Small intestine (tissue), 7 donors: ENCODE measurements at regions not wholly inside any gene's neighbourhood (a gene's known extent, or its start where the extent isn't known, plus 50 kb on each side); places are given as distances from the start of the nearest gene placed in this dataset.
"Not testable (repeated sequence)": the region's sequence is repeated elsewhere in the genome, so short reads cannot be mapped to it uniquely, and the experiment has no call there.

ENCODE experiments used
- DNase-seq, 2 donors: peaks; one replicate each; pipeline versions ENCODE4 v3.0.0 to v3.0.0-alpha.2; 2013
- FAIRE-seq: peaks from 2 replicates; lab custom pipeline; 2012; peaks lifted over from hg19 to GRCh38; lab: Jason Lieb, UNC
- H3K27ac ChIP-seq, 3 donors: one replicate each; pipeline ENCODE4 v1.5.1; 2013; ENCODE audit warnings: low read length in 2 of 3, mild to moderate bottlenecking in 2 of 3, control low read depth in 1 of 3, inconsistent platforms in 1 of 3, low read depth in 1 of 3, moderate library complexity in 1 of 3
- H3K27me3 ChIP-seq, 3 donors: one replicate each; pipeline ENCODE4 v1.6.1; 2013; ENCODE audit warnings: low read length in 3 of 3, inconsistent platforms in 1 of 3; ENCODE audit not compliant: control insufficient read depth in 3 of 3, insufficient read depth in 3 of 3
- H3K36me3 ChIP-seq, 3 donors: one replicate each; pipeline ENCODE4 v1.6.1; 2013; ENCODE audit warnings: low read length in 3 of 3, inconsistent platforms in 1 of 3, low read depth in 1 of 3, mild to moderate bottlenecking in 1 of 3, moderate library complexity in 1 of 3; ENCODE audit not compliant: control insufficient read depth in 3 of 3, insufficient read depth in 2 of 3
- H3K4me1 ChIP-seq, 3 donors: one replicate each; pipeline ENCODE4 v1.6.1; 2013; ENCODE audit warnings: low read length in 2 of 3, inconsistent platforms in 1 of 3, low read depth in 1 of 3, mild to moderate bottlenecking in 1 of 3, moderate library complexity in 1 of 3; ENCODE audit not compliant: control insufficient read depth in 3 of 3, insufficient read depth in 2 of 3
- H3K4me3 ChIP-seq, 3 donors: one replicate each; pipeline ENCODE4 v1.5.1; 2013; ENCODE audit warnings: low read length in 3 of 3, control low read depth in 1 of 3, inconsistent platforms in 1 of 3, low read depth in 1 of 3, mild to moderate bottlenecking in 1 of 3, moderate library complexity in 1 of 3
- H3K9me3 ChIP-seq, 2 donors: one replicate each; pipeline ENCODE4 v1.6.1; 2013; ENCODE audit warnings: low read depth in 1 of 2, low read length in 1 of 2; ENCODE audit not compliant: control insufficient read depth in 2 of 2, insufficient read depth in 1 of 2
- WGBS, 3 donors: extraction: QIAGEN DNeasy Blood & Tissue Kit; methylation state at CpG; one replicate each; pipeline ENCODE4 v1.1.7; 2013; 5-methylcytosine and 5-hydroxymethylcytosine counted together
- donor health status: healthy with polysubstance abuse.
- donor health status: control.
- donor health status: control.
- donor health status: Bipolar disorder and iron deficiency.
- donor health status: healthy.

DNA sequence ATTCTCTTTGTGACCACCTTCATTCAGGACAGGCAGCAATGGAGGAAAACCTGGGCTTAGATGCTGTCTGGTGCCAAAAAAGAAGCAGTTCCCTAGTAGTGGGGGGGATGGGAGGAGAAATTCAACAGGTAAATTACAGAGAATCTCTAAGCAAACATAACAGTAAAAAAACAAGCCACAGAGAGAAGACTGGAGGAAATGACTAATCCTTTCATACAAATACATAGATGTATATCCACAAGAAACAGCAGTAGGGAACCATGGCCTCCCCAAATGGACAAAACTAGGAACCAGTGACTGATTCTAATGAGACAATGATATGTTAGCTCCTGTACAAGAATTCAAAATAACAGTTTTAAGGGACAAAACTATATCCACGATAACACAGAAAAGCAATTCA, 513.0 kb downstream of the NAV3 start:
- DNase-seq (no peak), FAIRE-seq (no peak)
- Histone ChIP-seq H3K27me3 (no peaks in the 10 kb centered on the region), H3K9me3 (no peaks in the 10 kb centered on the region), H3K36me3 (no peaks in the 10 kb centered on the region), H3K4me3 (no peak overlapping the region), H3K27ac (no peak overlapping the region), H3K4me1 (no peaks in the 10 kb centered on the region)
- 78 to 90% (median 83%) methylated on average over 1 of the region's 1 CpG for WGBS, 3 donors

DNA sequence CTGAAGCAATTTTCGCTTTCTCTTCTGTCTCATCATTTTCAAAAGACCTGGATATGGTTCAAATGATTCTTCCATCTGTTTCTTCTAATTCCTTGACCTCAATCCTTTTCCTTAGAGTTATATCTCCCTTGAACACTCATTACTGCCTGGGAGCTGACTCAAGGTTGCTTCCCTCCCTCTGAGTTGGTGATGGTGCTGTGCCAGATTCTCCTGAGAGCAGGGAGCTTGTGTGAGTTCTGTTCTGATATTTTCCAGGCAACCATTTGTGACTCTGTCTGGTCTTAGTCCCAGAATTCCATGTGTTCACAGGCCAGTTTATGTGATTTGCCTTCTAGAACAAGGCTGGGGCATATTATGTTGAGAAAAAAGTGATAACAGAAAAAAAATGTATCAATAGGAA, 505.1 kb upstream of the SYT1 start:
- WGBS, 3 donors: 46 to 65% (median 56%) methylated on average over 1 of the region's 1 CpG
- DNase-seq (no peak), FAIRE-seq (no peak)

DNA sequence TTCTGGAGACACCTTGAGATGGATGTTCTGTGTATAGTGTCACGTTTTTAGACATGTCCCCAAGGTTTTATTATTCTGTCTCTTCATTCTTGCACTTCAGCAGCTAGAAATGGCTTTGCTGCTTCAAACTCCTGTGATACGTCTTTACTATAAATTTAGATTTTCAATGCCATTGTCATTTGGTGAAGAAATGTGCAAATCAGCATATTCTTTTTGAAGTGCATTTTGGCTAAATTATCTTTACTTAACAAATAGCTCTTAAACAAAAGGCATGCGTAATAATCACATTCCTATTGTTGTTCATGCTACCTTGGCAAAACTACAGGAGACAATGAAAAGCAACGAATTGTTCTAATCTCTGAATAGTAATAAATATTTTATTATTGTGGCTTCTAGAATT, 502.9 kb upstream of the SYT1 start:
- no peaks in the 10 kb centered on the region for H3K4me1 ChIP-seq
- H3K36me3 ChIP-seq: no peaks in the 10 kb centered on the region
- no peaks in the 10 kb centered on the region for H3K27me3 ChIP-seq
- no peak overlapping the region for H3K4me3 ChIP-seq
- no peaks in the 10 kb centered on the region for H3K9me3 ChIP-seq
- DNase-seq: no peak
- H3K27ac ChIP-seq: no peak overlapping the region
- 39 to 68% (median 64%) methylated on average over 4 of the region's 4 CpGs for WGBS, 3 donors
- no peak for FAIRE-seq

More for the DNA sequence above, 505.1 kb upstream of the SYT1 start:
- H3K36me3 ChIP-seq: no peaks in the 10 kb centered on the region
- no peak overlapping the region for H3K27ac ChIP-seq
- H3K9me3 ChIP-seq: no peaks in the 10 kb centered on the region
- H3K4me1 ChIP-seq: no peaks in the 10 kb centered on the region
- no peak overlapping the region for H3K4me3 ChIP-seq
- no peaks in the 10 kb centered on the region for H3K27me3 ChIP-seq

DNA sequence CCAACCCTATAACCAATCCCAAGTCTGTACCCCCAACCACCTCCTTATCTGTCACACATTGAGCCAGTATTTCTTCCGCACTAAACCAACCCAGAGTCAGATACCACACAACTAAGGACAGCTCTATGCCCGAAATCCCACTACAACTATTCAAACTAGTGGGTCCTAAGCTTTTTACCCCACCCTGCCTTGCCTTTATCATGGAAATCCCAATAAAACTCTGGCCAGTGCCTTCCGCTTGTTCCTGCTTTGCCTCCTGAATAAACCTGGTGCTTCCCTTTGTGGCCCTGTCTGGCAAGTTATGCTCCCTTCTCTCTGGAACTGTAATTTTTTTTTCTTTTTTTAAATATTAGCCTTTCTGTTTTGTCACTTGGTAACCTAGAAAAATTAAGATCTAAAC, 493.3 kb upstream of the SYT1 start:
- DNase-seq: no peak
- Histone ChIP-seq H3K9me3 (no peaks in the 10 kb centered on the region), H3K27me3 (no peaks in the 10 kb centered on the region), H3K27ac (no peak overlapping the region), H3K36me3 (no peaks in the 10 kb centered on the region), H3K4me3 (no peak overlapping the region), H3K4me1 (no peaks in the 10 kb centered on the region)
- FAIRE-seq: no peak
- 86 to 89% (median 89%) methylated on average over 3 of the region's 3 CpGs for WGBS, 3 donors

DNA sequence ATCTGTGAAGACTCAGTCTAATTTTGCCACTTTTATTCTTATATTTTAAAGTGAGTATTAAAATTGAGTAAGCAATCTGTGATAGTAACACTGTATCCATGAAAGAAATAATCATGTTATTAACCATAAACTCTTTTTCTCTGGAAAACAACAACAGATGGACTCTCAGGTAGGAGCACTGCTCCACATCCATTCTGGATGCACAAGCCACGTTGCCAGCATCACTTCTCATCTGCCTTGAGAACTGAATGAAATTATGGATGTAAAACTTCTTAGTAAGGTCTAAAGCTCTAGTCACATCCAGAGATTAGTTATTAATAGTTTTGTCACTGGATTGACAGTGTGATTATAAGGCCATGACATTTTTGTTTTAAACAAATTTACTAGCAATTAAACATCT, 489.1 kb upstream of the SYT1 start:
- peaks cover 0 to 14% of the 10 kb centered on the region in 2 donors for H3K9me3 ChIP-seq
- FAIRE-seq (no peak), DNase-seq (no peak)
- no peaks in the 10 kb centered on the region for H3K36me3 ChIP-seq
- H3K4me1 ChIP-seq: no peaks in the 10 kb centered on the region
- 38 to 52% (median 42%) methylated on average over 1 of the region's 1 CpG for WGBS, 3 donors
- no peak overlapping the region for H3K4me3 ChIP-seq
- H3K27ac ChIP-seq: no peak overlapping the region
- no peaks in the 10 kb centered on the region for H3K27me3 ChIP-seq

DNA sequence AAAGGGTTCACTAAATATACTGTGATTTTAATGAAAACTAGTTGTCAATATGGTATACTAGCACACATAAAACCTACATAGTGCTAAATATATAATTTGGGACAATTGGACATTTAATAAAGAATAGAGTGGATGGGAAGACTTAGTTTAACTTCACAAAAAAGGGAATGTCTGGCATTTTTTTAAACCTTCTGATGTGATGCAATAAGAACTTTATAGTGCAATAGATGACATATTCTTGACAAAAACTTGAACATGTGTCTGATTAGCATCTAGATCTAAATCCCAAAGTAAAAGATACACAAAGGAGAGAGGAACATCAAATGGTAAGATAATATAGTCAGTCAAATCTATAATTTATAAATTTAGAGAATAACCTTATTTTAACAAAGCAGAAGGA, 488.3 kb upstream of the SYT1 start:
- no peak overlapping the region for H3K27ac ChIP-seq
- DNase-seq (no peak), FAIRE-seq (no peak)
- no peak overlapping the region for H3K4me3 ChIP-seq
- peaks cover 0 to 14% of the 10 kb centered on the region in 2 donors for H3K9me3 ChIP-seq
- no peaks in the 10 kb centered on the region for H3K36me3 ChIP-seq
- H3K4me1 ChIP-seq: no peaks in the 10 kb centered on the region
- H3K27me3 ChIP-seq: no peaks in the 10 kb centered on the region

DNA sequence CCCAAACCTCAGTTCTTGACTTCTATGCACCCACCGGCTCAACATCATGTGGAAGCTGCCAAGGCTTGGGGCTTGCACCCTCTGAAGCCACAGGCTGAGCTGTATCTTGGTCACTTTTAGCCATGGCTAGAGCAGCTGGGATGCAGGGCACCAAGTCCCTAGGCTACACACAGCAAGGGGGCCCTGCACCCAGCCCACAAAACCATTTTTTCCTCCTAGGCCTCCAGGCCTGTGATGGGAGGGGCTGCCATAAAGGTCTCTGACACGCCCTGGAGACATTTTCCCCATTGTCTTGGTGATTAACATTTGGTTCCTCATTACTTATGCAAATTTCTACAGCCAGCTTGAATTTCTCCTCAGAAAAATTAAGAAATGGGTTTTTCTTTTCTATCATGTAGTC, 485.5 kb upstream of the SYT1 start:
- not testable (repeated sequence) for H3K36me3 ChIP-seq, H3K4me1 ChIP-seq, DNase-seq, FAIRE-seq, H3K4me3 ChIP-seq, H3K27ac ChIP-seq, H3K27me3 ChIP-seq
- WGBS, 3 donors: 49 to 62% (median 56%) methylated on average over 2 of the region's 2 CpGs
- peaks cover 0 to 14% of the 10 kb centered on the region in 2 donors for H3K9me3 ChIP-seq

DNA sequence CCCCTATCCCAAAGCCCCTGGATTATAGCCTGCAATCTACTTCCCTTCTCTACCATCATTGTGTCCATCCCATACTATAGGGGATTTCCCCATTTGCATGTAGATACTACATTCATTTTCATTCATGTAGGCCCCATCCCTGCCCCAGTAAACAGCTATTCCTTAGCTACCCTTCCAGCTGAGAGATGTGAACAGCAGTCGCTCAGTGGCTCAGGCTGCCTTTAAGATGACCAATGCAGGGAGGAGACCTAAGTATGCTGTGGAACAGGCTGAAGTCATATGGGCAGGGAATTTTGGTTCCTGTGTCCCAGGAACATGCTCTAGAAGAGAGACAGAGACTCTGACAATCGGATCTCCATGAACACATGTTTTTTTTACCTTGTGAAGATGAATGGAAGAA, 481.2 kb upstream of the SYT1 start:
- H3K27me3 ChIP-seq: no peaks in the 10 kb centered on the region
- peaks cover 0 to 8% of the 10 kb centered on the region in 2 donors for H3K9me3 ChIP-seq
- DNase-seq (no peak), FAIRE-seq (no peak)
- H3K36me3 ChIP-seq: no peaks in the 10 kb centered on the region
- H3K4me3 ChIP-seq: no peak overlapping the region
- H3K27ac ChIP-seq: no peak overlapping the region
- no peaks in the 10 kb centered on the region for H3K4me1 ChIP-seq
- 61 to 79% (median 67%) methylated on average over 2 of the region's 2 CpGs for WGBS, 3 donors

DNA sequence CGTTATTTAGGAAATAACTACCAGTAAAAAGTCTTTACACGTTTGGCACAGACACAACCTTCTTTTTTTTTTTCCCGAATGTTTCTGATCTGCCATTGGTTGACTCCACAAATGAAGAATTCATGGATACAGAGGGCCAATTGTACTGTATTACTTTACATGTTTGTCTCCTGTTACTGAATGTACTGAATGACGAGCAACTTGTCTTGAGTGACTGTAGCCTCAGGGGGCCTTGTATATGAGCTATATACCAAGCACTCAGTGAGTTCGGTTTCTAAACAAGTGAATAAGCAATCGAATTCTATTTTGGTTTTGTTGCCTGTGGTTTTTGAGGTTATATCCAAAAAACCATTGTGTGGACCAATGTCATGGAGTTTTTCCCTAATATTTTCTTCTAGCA, 480.0 kb upstream of the SYT1 start:
- Histone ChIP-seq H3K4me1 (no peaks in the 10 kb centered on the region), H3K9me3 (no peaks in the 10 kb centered on the region), H3K27ac (no peak overlapping the region), H3K4me3 (no peak overlapping the region), H3K27me3 (no peaks in the 10 kb centered on the region), H3K36me3 (no peaks in the 10 kb centered on the region)
- no peak for DNase-seq
- FAIRE-seq: no peak
- 75 to 88% (median 81%) methylated on average over 6 of the region's 6 CpGs for WGBS, 3 donors
